ENCODE measurements at regions not wholly inside any gene's neighbourhood (a gene's known extent, or its start where the extent isn't known, plus 50 kb on each side); places are given as distances from the start of the nearest gene placed in this dataset.

DNA sequence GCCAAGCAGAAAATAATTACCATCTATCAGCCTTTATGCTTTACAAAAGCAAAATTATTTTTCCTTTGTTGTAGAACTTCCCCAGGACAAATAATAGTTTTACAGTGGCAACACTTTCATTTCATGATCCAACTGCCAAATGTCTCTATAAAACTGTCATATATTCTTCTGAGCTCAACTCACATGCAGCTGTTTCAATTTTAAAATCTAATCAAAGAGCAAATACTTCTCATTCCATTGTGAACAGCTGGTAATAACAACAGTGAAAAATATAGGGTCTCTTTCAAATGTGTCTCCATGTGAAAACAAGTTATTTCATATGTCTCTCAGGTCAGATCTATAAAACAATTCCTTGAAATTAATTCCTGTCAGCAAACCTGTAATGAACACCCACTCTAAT is 270.6 kb upstream of the SLC7A11 start:
- H4K20me1 ChIP-seq = no peaks in the 10 kb centered on the region
- no peaks in the 10 kb centered on the region for H3K27me3 ChIP-seq
- H3K4me3 ChIP-seq = no peak overlapping the region
- no peak overlapping the region for H3K4me2 ChIP-seq
- no peaks in the 10 kb centered on the region for H3K4me1 ChIP-seq
- TF ChIP-seq Cebpa-rat (IDR thresholded peaks at IDR 0.05) = no peak
- H3K9me3 ChIP-seq (replicated peaks in 1 of 11) = peaks cover 0 to 4% (median 0%) of the 10 kb centered on the region in 11 experiments; a peak in 1 of 22 replicates
- no peak overlapping the region for H3K27ac ChIP-seq
- no peak overlapping the region for H3K9ac ChIP-seq
- H3K36me3 ChIP-seq = no peaks in the 10 kb centered on the region

DNA sequence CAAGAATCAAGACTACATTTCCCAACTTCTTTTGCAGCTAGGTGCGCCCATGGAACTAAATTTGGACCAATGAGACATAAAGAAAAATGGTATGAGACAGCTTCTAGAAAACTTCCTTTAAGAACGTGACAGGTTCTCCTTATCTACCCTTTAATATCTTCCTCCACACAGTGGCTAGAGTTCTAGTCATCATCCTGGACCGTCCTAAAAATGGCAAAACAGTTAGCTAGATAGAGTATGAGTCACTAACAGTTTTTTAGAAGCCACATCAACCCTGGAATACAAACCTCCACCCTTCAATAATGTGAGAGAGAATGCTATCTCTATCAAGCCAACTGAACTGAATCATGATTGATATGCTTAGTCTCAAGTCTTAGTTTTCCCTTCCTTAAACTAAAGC is 267.9 kb upstream of the SLC7A11 start:
- TF ChIP-seq Cebpa-rat (IDR thresholded peaks at IDR 0.05) = no peak
- no peaks in the 10 kb centered on the region for H3K36me3 ChIP-seq
- no peak overlapping the region for H3K4me2 ChIP-seq
- no peaks in the 10 kb centered on the region for H3K27me3 ChIP-seq
- no peak overlapping the region for H3K4me3 ChIP-seq
- no peak overlapping the region for H3K9ac ChIP-seq
- no peak overlapping the region for H3K27ac ChIP-seq
- peaks cover 0 to 12% (median 0%) of the 10 kb centered on the region in 11 experiments; a peak in 1 of 22 replicates for H3K9me3 ChIP-seq (replicated peaks in 1 of 11)
- H3K4me1 ChIP-seq = no peaks in the 10 kb centered on the region
- no peaks in the 10 kb centered on the region for H4K20me1 ChIP-seq

DNA sequence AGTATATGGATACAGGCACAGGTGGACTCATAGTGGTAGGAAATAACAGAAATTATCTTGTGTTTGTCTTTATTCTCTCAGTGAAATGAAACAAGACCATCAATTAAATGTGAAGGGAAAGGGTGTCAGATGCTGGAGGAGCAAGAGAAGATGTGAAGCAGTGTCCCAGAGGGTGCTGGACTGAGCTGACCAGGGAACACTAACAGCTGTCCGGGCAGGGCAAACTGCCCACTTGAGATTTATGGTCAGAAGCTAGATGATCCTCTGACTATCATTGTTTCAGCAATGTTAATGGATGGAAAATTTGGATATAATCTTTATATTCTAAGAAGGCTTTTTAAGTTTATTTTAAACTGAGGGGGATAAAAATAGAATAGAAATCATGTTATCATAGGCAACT is 267.2 kb upstream of the SLC7A11 start:
- H3K4me3 ChIP-seq = no peak overlapping the region
- no peaks in the 10 kb centered on the region for H3K27me3 ChIP-seq
- no peak overlapping the region for H3K27ac ChIP-seq
- TF ChIP-seq Cebpa-rat (IDR thresholded peaks at IDR 0.05) = no peak
- H4K20me1 ChIP-seq = no peaks in the 10 kb centered on the region
- H3K36me3 ChIP-seq = no peaks in the 10 kb centered on the region
- no peak overlapping the region for H3K9ac ChIP-seq
- H3K4me2 ChIP-seq = no peak overlapping the region
- no peaks in the 10 kb centered on the region for H3K4me1 ChIP-seq
- peaks cover 0 to 16% (median 0%) of the 10 kb centered on the region in 11 experiments; a peak in 2 of 22 replicates for H3K9me3 ChIP-seq (replicated peaks in 1 of 11)

DNA sequence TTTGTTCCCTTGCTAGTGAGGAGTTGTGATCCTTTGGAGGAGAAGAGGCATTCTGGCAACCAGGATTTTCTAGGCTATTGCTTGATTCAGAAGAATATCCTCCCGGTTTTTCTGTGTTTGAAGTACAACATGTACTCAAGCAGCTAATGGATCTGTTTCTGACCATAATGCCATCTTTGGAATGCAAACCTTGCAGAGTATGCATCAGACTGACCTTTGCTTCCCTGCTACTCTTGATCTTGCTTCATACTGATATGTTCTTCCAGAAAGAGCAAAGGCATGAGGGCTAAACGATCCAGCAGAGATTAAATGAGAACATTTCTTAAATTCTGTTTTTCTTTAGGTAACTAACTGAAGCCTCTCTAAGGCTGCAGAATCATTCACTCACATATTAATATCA is 265.4 kb upstream of the SLC7A11 start:
- Histone ChIP-seq H3K9me3 (replicated peaks in 1 of 11) (peaks cover 9 to 34% (median 11%) of the 10 kb centered on the region in 11 experiments; a peak in 21 of 22 replicates), H3K4me1 (no peaks in the 10 kb centered on the region), H3K27me3 (no peaks in the 10 kb centered on the region), H3K4me3 (no peak overlapping the region), H3K4me2 (no peak overlapping the region), H4K20me1 (no peaks in the 10 kb centered on the region), H3K27ac (no peak overlapping the region), H3K9ac (no peak overlapping the region), H3K36me3 (no peaks in the 10 kb centered on the region)
- no peak for TF ChIP-seq Cebpa-rat (IDR thresholded peaks at IDR 0.05)

DNA sequence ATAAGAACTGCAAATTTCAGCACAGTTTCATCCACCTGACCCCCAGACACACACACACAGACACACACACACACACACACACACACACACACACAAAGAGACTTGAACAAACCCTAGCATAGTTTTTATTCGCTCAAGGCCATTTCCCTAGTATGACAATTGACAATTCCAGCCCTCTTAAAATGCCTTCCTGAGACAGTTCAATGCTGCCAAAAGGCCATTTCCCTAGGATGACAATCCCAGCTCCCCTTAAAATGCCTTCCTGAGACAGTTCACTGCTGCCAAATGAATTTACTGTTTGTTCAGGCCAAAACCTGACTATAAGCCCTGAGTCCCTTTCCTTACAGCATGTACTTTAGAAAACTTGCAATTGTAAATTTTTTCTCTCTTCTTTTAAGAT is 259.5 kb upstream of the SLC7A11 start:
- Histone ChIP-seq H3K27ac (no peak overlapping the region), H3K4me2 (no peak overlapping the region), H4K20me1 (no peaks in the 10 kb centered on the region), H3K9me3 (replicated peaks in 1 of 11) (peaks cover 24 to 58% (median 37%) of the 10 kb centered on the region in 11 experiments; a peak in 21 of 22 replicates), H3K4me3 (no peak overlapping the region), H3K4me1 (no peaks in the 10 kb centered on the region), H3K9ac (no peak overlapping the region), H3K36me3 (no peaks in the 10 kb centered on the region), H3K27me3 (no peaks in the 10 kb centered on the region)
- TF ChIP-seq Cebpa-rat (IDR thresholded peaks at IDR 0.05) = no peak

DNA sequence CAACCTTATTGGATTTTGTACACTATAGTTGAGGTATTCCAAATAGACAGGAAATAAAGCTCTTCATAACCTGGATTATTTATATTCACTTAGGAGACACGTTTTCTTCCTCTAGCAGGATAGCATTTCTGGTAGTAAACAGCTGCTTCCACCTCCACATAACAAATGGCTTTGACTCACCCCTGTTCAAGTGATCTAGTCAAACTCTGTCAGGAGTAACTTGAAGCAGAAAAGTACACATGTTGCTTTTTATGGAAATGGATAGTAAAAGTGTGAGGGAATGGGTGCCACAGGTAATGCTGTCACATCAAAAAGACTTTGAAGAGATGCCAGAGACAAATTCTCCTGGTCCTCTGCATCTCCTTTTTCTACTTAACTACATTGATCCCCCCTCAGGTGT is 258.7 kb upstream of the SLC7A11 start:
- TF ChIP-seq Cebpa-rat (IDR thresholded peaks at IDR 0.05) = no peak

DNA sequence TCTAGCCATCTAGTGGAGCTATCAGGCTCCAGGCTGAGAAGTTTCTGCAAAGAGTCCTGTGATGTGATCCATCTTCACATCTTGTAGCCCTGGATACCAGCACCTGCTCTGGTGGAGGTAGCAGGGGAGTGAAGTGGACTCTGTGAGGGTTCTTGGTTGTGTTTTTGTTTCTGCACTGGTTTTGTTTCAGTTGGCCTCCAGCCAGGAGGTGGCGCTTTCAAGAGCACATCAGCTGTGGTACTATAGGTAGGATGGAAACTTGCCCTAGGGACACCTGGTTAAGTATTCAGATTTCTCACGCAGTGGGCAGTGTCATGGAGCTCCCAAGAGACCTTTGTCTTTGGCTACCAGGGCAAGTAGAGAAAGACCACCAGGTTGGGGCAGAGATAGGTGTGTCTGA is 257.5 kb upstream of the SLC7A11 start:
- TF ChIP-seq Cebpa-rat (IDR thresholded peaks at IDR 0.05) = no peak
- Histone ChIP-seq H3K4me3 (no peak overlapping the region), H3K27ac (no peak overlapping the region), H3K36me3 (no peaks in the 10 kb centered on the region), H3K4me1 (no peaks in the 10 kb centered on the region), H3K9me3 (replicated peaks in 1 of 11) (peaks cover 24 to 57% (median 37%) of the 10 kb centered on the region in 11 experiments; a peak in 21 of 22 replicates), H3K27me3 (no peaks in the 10 kb centered on the region), H3K4me2 (no peak overlapping the region), H4K20me1 (no peaks in the 10 kb centered on the region), H3K9ac (no peak overlapping the region)

More for the DNA sequence above, 258.7 kb upstream of the SLC7A11 start:
- H3K36me3 ChIP-seq = no peaks in the 10 kb centered on the region
- no peaks in the 10 kb centered on the region for H3K4me1 ChIP-seq
- no peaks in the 10 kb centered on the region for H4K20me1 ChIP-seq
- peaks cover 24 to 58% (median 37%) of the 10 kb centered on the region in 11 experiments; a peak in 21 of 22 replicates for H3K9me3 ChIP-seq (replicated peaks in 1 of 11)
- no peak overlapping the region for H3K27ac ChIP-seq
- no peak overlapping the region for H3K4me2 ChIP-seq
- H3K27me3 ChIP-seq = no peaks in the 10 kb centered on the region
- no peak overlapping the region for H3K9ac ChIP-seq
- H3K4me3 ChIP-seq = no peak overlapping the region

DNA sequence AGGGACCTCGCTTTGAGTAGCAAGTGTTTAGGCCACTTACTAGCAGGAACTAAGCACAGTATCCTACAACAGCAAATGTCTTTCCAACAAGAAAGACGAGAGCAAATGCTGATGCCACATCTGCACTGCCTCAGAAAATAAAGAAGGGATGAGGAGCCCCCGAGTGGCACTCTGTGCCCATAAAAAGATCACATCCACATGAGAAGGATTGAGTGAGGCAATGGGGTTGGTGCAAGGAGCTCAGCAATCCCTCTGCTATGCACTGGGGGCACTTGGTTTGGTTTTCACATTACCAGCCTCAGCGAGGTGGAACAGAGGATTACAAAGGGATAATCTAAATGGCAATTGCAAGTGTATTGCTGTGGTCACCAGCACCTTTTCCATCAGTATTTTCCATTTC is 252.8 kb upstream of the SLC7A11 start:
- Histone ChIP-seq H4K20me1 (no peaks in the 10 kb centered on the region), H3K36me3 (no peaks in the 10 kb centered on the region), H3K27me3 (no peaks in the 10 kb centered on the region), H3K9me3 (replicated peaks in 1 of 11) (peaks cover 9 to 28% (median 20%) of the 10 kb centered on the region in 11 experiments; a peak in 20 of 22 replicates), H3K4me1 (no peaks in the 10 kb centered on the region), H3K4me3 (no peak overlapping the region), H3K9ac (no peak overlapping the region), H3K4me2 (no peak overlapping the region), H3K27ac (no peak overlapping the region)
- no peak for TF ChIP-seq Cebpa-rat (IDR thresholded peaks at IDR 0.05)

DNA sequence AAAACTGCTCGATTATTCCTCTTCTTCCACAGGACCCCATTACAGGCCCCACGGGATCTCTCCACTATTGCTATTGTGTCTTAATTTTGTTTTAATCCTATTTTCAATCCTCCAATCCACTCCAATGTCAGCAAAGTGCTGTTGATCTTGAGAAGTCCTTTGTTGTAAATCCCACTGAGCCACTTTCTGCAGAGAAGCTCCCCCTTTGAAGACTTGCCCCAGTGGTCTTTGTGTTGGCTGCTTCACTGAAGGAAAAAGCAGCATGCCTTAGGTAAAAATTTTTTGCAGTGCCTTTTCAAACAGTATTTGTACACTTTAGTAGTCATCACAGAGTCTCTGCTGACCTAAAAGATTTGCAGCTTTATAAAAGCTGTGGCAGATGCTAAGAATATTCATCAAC is 252.0 kb upstream of the SLC7A11 start:
- no peak for TF ChIP-seq Cebpa-rat (IDR thresholded peaks at IDR 0.05)
- no peak overlapping the region for H3K27ac ChIP-seq
- no peak overlapping the region for H3K9ac ChIP-seq
- no peaks in the 10 kb centered on the region for H3K36me3 ChIP-seq
- no peaks in the 10 kb centered on the region for H4K20me1 ChIP-seq
- H3K9me3 ChIP-seq (replicated peaks in 1 of 11) = peaks cover under 1 to 20% (median 12%) of the 10 kb centered on the region in 11 experiments; a peak in 15 of 22 replicates
- H3K4me1 ChIP-seq = 0 out of 20 replicates have a peak, but pooled peaks cover 0 to under 1% (median 0%) of the 10 kb centered on the region in 10 experiments
- no peak overlapping the region for H3K4me2 ChIP-seq
- H3K4me3 ChIP-seq = no peak overlapping the region
- no peaks in the 10 kb centered on the region for H3K27me3 ChIP-seq

DNA sequence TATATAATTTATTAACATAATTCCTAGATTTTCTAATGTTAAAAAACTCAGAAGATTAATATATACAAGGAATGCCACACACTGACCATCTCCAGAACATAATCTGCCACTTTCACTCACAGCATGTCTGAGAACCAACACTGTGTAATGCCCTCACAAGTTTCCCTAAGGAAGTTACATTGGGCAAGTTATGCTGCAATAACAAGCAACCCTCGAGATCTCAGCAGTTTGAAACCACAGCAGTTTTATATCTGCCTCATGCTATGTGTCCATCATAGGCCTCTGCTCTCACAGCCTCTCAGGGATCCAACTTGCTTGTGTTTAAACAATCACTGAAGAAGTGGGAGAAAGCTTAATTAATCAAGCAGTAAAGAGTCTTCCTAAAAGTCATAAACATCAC is 250.0 kb upstream of the SLC7A11 start:
- H3K27ac ChIP-seq = no peak overlapping the region
- no peak overlapping the region for H3K4me3 ChIP-seq
- peaks cover 0 to 12% (median 0%) of the 10 kb centered on the region in 10 experiments; a peak in 7 of 20 replicates for H3K4me1 ChIP-seq
- peaks cover 0 to 4% (median 0%) of the 10 kb centered on the region in 11 experiments; a peak in 2 of 22 replicates for H3K9me3 ChIP-seq (replicated peaks in 1 of 11)
- no peaks in the 10 kb centered on the region for H4K20me1 ChIP-seq
- TF ChIP-seq Cebpa-rat (IDR thresholded peaks at IDR 0.05) = no peak
- H3K36me3 ChIP-seq = no peaks in the 10 kb centered on the region
- H3K9ac ChIP-seq = no peak overlapping the region
- no peaks in the 10 kb centered on the region for H3K27me3 ChIP-seq
- H3K4me2 ChIP-seq = no peak overlapping the region
